Mucosa of rectum (tissue), 2 donors: ENCODE measurements at regions not wholly inside any gene's neighbourhood (a gene's known extent, or its start where the extent isn't known, plus 50 kb on each side); places are given as distances from the start of the nearest gene placed in this dataset.
A peak's percentile ranks its signal among the peaks of the same experiment; 100 is the strongest.
"Not testable (repeated sequence)": the region's sequence is repeated elsewhere in the genome, so short reads cannot be mapped to it uniquely, and the experiment has no call there.

Experiments used
- H3K27ac ChIP-seq, 2 donors: one replicate each; pipeline ENCODE4 v1.7.0; 2013; ENCODE audit warnings: inconsistent platforms in 2 of 2, low read depth in 2 of 2, low read length in 2 of 2
- H3K27me3 ChIP-seq, 2 donors: one replicate each; pipeline ENCODE4 v1.7.0; 2013; ENCODE audit warnings: low read length in 2 of 2; ENCODE audit not compliant: control insufficient read depth in 2 of 2, insufficient read depth in 2 of 2
- H3K36me3 ChIP-seq, 2 donors: one replicate each; pipeline ENCODE4 v1.7.0; 2013; ENCODE audit warnings: low read length in 2 of 2; ENCODE audit not compliant: control insufficient read depth in 2 of 2, insufficient read depth in 2 of 2
- H3K4me1 ChIP-seq, 2 donors: one replicate each; pipeline ENCODE4 v1.7.0; 2013; ENCODE audit warnings: low read length in 2 of 2, mild to moderate bottlenecking in 1 of 2; ENCODE audit not compliant: control insufficient read depth in 2 of 2, insufficient read depth in 2 of 2
- H3K4me3 ChIP-seq, 2 donors: one replicate each; pipeline ENCODE4 v1.7.0; 2013; ENCODE audit warnings: low read length in 2 of 2
- H3K9ac ChIP-seq, 2 donors: one replicate each; pipeline ENCODE4 v1.7.0; 2013; ENCODE audit warnings: low read length in 2 of 2, low read depth in 1 of 2, mild to moderate bottlenecking in 1 of 2
- H3K9me3 ChIP-seq, 2 donors: one replicate each; pipeline ENCODE4 v1.7.0; 2013; ENCODE audit warnings: low read length in 2 of 2; ENCODE audit not compliant: control insufficient read depth in 2 of 2
- donor health status: healthy.
- donor health status: Normal muscosa, but diverticular disease.

GRCh38 chr20:40968816-40969562, 59.6 kb upstream of the TOP1 start:
- not testable (repeated sequence) for H3K27ac ChIP-seq, H3K36me3 ChIP-seq, H3K4me1 ChIP-seq, H3K27me3 ChIP-seq, H3K9me3 ChIP-seq
- peak overlapping the region; percentile 66 to 73 for H3K4me3 ChIP-seq
- peak overlapping the region; percentile 43 to 47 for H3K9ac ChIP-seq

- Histone ChIP-seq H3K36me3 (no peaks in the 10 kb centered on the region), H3K9ac (no peak overlapping the region), H3K27ac (no peak overlapping the region), H3K4me3 (no peak overlapping the region), H3K9me3 (no peaks in the 10 kb centered on the region), H3K27me3 (no peaks in the 10 kb centered on the region), H3K4me1 (peaks cover 0 to 3% of the 10 kb centered on the region in 2 donors)
These were observed 58.4 kb upstream of the TOP1 start for GRCh38 chr20:40970218-40970617.

- H3K36me3 ChIP-seq: no peaks in the 10 kb centered on the region
- no peak overlapping the region for H3K4me3 ChIP-seq
- no peak overlapping the region for H3K27ac ChIP-seq
- peaks cover 0 to 2% of the 10 kb centered on the region in 2 donors for H3K9me3 ChIP-seq
- no peaks in the 10 kb centered on the region for H3K27me3 ChIP-seq
- no peak overlapping the region for H3K9ac ChIP-seq
- no peaks in the 10 kb centered on the region for H3K4me1 ChIP-seq
These were observed 51.4 kb upstream of the TOP1 start for GRCh38 chr20:40977218-40977617.

GRCh38 chr20:40978761-40979160, 49.9 kb upstream of the TOP1 start:
- H3K36me3 ChIP-seq: no peaks in the 10 kb centered on the region
- peaks cover 0 to 2% of the 10 kb centered on the region in 2 donors for H3K9me3 ChIP-seq
- no peaks in the 10 kb centered on the region for H3K27me3 ChIP-seq
- no peak overlapping the region for H3K27ac ChIP-seq
- H3K9ac ChIP-seq: no peak overlapping the region
- no peak overlapping the region for H3K4me3 ChIP-seq
- H3K4me1 ChIP-seq: no peaks in the 10 kb centered on the region
